Peyer's patch (tissue), 4 donors: ENCODE measurements at regions not wholly inside any gene's neighbourhood (a gene's known extent, or its start where the extent isn't known, plus 50 kb on each side); places are given as distances from the start of the nearest gene placed in this dataset.

ENCODE experiments used
- DNase-seq, 3 donors: peaks; one replicate each; pipeline ENCODE4 v3.0.0-alpha.2; 2017 to 2019
- H3K27ac ChIP-seq, 4 donors: fragments of 200-600 bp; sonication (generic); one replicate each; pipeline ENCODE4 v1.5.1; 2016 to 2019
- H3K27me3 ChIP-seq, 2 donors: fragments of 200-600 bp; sonication (generic); one replicate each; pipeline ENCODE4 v1.5.1; 2019
- H3K36me3 ChIP-seq, 3 donors: fragments of 200-600 bp; sonication (generic); one replicate each; pipeline ENCODE4 v1.5.1; 2016 to 2019
- H3K4me1 ChIP-seq, 4 donors: fragments of 200-600 bp; sonication (generic); one replicate each; pipeline ENCODE4 v1.5.1; 2016 to 2019
- H3K4me3 ChIP-seq, 4 donors: fragments of 200-600 bp; sonication (generic); 1 replicate in 3 of 4; 2 replicates in 1 of 4; pipeline ENCODE4 v1.5.1; 2016 to 2019; ENCODE audit warnings: mild to moderate bottlenecking in 1 of 4
- H3K9me3 ChIP-seq, 4 donors: fragments of 200-600 bp; sonication (generic); one replicate each; pipeline ENCODE4 v1.5.1; 2016 to 2019; ENCODE audit warnings: mild to moderate bottlenecking in 1 of 4
- CTCF ChIP-seq, 6 experiments: fragments of 450-650 bp in 4 of 6; fragments of 200-600 bp in 2 of 6; sonication (generic) in 1 of 6; IDR thresholded peaks; one replicate each; pipeline ENCODE4 v1.5.1; 2017 to 2019; ENCODE audit warnings: antibody characterized with exemption in 6 of 6, mild to moderate bottlenecking in 3 of 6, moderate library complexity in 1 of 6
- POLR2A ChIP-seq, 2 donors: fragments of 450-650 bp; IDR thresholded peaks; one replicate each; pipeline ENCODE4 v1.5.1; 2017; ENCODE audit warnings: antibody characterized with exemption in 2 of 2, mild to moderate bottlenecking in 2 of 2, moderate library complexity in 2 of 2

DNA sequence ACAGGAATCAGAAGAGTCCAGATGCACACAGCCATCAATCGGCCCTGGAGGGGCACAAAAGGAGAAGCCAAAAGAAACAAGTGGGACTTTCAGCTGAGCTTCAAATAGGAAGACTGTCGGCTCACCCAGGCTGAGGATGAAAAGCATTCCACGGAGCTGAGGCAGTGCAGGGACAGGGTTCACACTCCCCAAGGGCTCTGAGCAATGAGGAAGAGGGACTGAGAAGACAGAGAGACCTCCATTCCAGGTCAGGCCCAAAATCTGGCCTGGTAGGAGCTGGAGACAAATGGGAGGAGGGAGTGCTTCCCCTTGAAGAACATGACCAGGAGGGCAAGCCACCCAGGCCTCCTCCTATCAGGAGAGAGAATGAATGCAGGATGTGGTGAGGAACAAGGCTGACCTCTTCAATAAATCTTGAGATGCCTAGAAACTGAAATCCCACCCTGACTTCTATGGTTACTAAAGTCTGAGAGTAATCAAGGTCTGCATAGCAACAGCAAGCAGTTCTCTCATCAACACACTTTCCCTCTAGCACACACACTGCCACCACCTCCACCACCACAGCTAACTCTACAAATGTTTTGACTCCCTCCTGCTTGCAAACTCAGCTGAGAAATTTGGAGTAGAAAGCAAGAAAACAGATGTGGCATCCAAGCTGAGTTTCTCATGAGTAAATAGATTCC, 434.4 kb downstream of the TNS1 start:
- no peaks in the 10 kb centered on the region for H3K9me3 ChIP-seq
- TF ChIP-seq POLR2A (IDR thresholded peaks at IDR 0.05) (no peak), CTCF (IDR thresholded peaks at IDR 0.05) (no peak)
- no peak overlapping the region for H3K27ac ChIP-seq
- no peaks in the 10 kb centered on the region for H3K4me1 ChIP-seq
- no peak overlapping the region for H3K4me3 ChIP-seq
- H3K27me3 ChIP-seq, result no peaks in the 10 kb centered on the region
- no peak for DNase-seq
- no peaks in the 10 kb centered on the region for H3K36me3 ChIP-seq

DNA sequence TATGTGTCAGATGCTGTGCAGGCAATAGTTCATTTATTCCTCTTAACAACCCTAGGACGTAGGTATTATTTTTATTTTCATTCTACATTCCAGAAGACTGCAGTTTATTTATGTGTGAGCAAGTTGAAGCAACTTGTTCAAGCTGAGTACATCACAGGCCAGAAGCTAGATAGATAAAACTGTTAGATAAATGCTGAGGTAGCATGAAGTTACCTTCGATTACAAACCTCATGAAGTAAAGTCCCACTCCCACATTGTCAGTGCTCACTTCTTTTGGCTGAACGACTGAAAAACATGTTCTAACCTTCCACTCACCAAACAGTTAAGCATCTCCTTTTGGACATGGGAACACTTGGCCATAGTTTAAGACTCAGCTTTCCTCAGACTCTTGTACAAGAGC, 439.2 kb downstream of the TNS1 start:
- H3K27me3 ChIP-seq, result no peaks in the 10 kb centered on the region
- no peaks in the 10 kb centered on the region for H3K4me1 ChIP-seq
- no peak for DNase-seq
- H3K27ac ChIP-seq, result no peak overlapping the region
- no peaks in the 10 kb centered on the region for H3K36me3 ChIP-seq
- no peaks in the 10 kb centered on the region for H3K9me3 ChIP-seq
- TF ChIP-seq CTCF (IDR thresholded peaks at IDR 0.05) (no peak), POLR2A (IDR thresholded peaks at IDR 0.05) (no peak)
- no peak overlapping the region for H3K4me3 ChIP-seq

DNA sequence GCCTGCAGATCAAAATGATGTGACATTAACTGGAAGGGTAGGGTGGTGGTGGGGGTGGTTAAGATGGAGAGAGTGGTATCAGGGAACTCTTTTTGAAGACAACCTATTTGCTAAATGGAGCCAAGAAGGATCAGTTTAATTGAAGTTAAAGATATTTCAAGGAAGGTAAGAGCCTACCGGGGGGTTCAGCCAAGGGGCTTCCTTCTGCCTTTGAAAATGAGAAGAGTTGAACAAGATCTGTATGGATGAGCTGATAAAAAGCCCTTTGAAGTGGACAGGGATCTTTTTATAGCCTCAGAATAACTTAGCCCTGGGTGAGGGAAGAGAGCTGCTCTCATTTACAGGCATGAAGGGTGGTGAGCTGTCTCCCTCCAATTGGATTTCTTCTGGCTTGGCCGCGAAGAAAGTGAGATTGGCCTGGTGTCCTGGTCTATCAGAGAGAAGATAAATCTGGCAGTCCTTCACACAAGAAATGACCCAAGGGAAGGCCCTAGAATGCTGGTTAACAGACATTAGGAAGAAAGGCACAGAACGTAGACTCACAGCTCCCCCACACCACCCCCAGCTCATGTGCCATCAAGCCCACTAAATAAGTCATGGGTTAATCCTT, 439.8 kb downstream of the TNS1 start:
- no peak for DNase-seq
- no peak for TF ChIP-seq CTCF (IDR thresholded peaks at IDR 0.05)
- no peak for TF ChIP-seq POLR2A (IDR thresholded peaks at IDR 0.05)
- no peak overlapping the region for H3K27ac ChIP-seq

GRCh38 chr2:217559084-217559483, 443.7 kb downstream of the TNS1 start:
- no peak overlapping the region for H3K27ac ChIP-seq
- no peak overlapping the region for H3K4me3 ChIP-seq
- no peak for DNase-seq
- H3K4me1 ChIP-seq, result peaks cover 0 to 6% (median 0%) of the 10 kb centered on the region in 4 donors
- TF ChIP-seq CTCF (IDR thresholded peaks at IDR 0.05) (no peak), POLR2A (IDR thresholded peaks at IDR 0.05) (no peak)
- H3K9me3 ChIP-seq, result no peaks in the 10 kb centered on the region
- H3K36me3 ChIP-seq, result no peaks in the 10 kb centered on the region
- H3K27me3 ChIP-seq, result no peaks in the 10 kb centered on the region

More for the DNA sequence above, 439.8 kb downstream of the TNS1 start:
- Histone ChIP-seq H3K4me1 (no peaks in the 10 kb centered on the region), H3K4me3 (no peak overlapping the region), H3K9me3 (no peaks in the 10 kb centered on the region), H3K27me3 (no peaks in the 10 kb centered on the region), H3K36me3 (no peaks in the 10 kb centered on the region)

DNA sequence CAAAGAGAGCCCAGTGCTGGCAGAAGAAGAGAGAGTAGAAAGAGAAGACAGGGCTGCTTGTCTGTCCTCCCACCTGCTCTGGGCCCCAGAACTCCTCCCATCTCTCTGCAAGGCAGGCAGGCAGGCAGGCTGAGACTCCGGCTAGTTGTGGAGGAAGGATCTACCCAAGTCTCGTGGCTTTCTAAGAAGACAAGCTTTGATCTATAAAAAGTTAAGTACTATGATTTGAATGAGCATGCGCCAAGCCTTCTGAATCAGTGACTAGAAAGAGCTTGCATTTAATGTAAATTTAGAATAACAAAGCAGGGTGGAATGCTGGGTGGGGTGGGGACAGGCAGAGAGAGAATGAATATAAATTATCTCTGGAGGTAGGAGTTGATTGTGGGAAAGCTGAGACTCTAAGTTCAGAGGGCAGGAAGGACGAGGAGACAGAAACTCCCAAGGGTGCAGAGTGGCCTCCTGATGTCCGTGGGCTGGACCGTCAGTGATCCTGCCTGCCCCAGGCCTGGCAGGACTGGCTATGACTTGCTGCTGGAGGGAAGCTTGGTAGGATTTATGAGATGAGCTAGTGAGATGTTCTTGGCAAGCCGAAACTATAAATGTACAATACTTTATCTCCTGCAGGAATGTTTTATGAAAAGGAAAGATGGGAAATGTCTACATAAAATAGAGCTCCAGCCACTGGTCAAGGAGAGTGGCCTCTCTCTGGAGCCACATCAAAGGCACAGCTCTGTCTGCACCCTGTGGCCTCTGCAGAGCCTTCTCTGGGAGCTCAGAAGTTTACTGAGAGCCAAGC, 447.5 kb downstream of the TNS1 start:
- H3K4me1 ChIP-seq, result peaks cover 0 to 6% (median 0%) of the 10 kb centered on the region in 4 donors
- no peak for DNase-seq
- no peak overlapping the region for H3K27ac ChIP-seq
- H3K9me3 ChIP-seq, result no peaks in the 10 kb centered on the region
- H3K36me3 ChIP-seq, result no peaks in the 10 kb centered on the region
- TF ChIP-seq CTCF (IDR thresholded peaks at IDR 0.05) (no peak), POLR2A (IDR thresholded peaks at IDR 0.05) (no peak)
- no peaks in the 10 kb centered on the region for H3K27me3 ChIP-seq
- no peak overlapping the region for H3K4me3 ChIP-seq
